ENCODE measurements at regions not wholly inside any gene's neighbourhood (a gene's known extent, or its start where the extent isn't known, plus 50 kb on each side); places are given as distances from the start of the nearest gene placed in this dataset.

DNA sequence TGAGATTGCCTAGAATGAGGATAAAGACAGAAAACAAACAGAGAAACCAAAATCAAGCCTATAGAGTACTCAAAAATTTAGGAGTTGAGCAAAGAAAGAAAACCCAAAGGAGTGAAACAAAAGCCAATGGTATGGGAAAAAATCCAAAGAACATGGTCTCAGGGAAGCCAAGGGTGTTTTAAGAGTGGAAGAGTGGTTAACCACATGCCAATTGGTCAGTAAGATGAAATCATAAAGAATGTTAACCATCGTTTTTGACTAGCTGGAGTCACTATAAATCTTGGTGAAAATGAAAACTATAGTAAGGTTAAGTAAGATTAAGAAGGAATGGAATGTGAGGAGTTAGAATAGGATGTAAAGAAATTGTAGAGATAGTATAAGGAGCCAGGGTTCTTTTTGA, 64.7 kb upstream of the RPL34 start:
- DNase-seq (ENCODE audit: low spot score) (no peak), ATAC-seq (ENCODE audit: low FRiP score) (no peak)
- TF ChIP-seq, protein P1, sequence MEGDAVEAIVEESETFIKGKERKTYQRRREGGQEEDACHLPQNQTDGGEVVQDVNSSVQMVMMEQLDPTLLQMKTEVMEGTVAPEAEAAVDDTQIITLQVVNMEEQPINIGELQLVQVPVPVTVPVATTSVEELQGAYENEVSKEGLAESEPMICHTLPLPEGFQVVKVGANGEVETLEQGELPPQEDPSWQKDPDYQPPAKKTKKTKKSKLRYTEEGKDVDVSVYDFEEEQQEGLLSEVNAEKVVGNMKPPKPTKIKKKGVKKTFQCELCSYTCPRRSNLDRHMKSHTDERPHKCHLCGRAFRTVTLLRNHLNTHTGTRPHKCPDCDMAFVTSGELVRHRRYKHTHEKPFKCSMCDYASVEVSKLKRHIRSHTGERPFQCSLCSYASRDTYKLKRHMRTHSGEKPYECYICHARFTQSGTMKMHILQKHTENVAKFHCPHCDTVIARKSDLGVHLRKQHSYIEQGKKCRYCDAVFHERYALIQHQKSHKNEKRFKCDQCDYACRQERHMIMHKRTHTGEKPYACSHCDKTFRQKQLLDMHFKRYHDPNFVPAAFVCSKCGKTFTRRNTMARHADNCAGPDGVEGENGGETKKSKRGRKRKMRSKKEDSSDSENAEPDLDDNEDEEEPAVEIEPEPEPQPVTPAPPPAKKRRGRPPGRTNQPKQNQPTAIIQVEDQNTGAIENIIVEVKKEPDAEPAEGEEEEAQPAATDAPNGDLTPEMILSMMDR (IDR thresholded peaks at IDR 0.05), result no peak

DNA sequence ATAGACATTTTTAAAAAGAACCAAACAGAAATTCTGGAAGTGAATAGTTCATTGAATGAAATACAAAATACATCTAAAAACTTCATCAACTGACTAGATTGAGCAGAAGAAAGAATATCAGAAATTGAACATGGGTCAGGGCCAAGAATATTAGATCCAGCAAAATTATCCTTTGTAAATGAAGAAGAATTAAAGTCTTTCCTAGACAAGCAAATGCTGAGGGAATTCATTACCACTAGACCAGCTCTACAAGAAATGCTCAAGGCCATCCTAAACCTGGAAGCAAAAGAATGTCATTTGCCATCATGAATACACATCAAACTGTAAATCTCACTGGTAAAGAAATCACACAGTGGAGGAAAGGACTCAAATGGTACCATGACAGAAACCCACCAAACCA, 72.7 kb upstream of the RPL34 start:
- no peak for DNase-seq (ENCODE audit: low spot score)
- TF ChIP-seq, protein P1 (IDR thresholded peaks at IDR 0.05), result no peak
- ATAC-seq (ENCODE audit: low FRiP score), result no peak

DNA sequence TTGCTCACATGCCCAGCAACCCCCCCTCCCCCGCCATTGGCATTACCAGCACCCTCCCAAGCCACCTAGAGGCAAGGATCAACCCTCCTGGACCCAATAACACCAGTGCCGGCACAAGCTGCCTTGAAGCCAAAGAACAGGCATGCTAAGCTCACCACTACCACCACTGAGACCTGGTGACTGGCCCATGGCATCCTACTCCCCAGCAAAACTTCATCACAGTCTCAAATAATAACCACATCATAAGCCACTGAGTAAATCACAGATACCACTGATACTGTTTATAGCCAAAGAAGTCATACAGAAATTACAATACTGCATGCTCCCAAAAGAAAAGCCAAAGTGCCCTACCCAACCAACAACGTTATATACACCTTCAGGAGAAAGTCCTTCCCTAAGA, 73.6 kb upstream of the RPL34 start:
- no peak for ATAC-seq (ENCODE audit: low FRiP score)
- DNase-seq (ENCODE audit: low spot score), result no peak
- TF ChIP-seq, protein P1 (IDR thresholded peaks at IDR 0.05), result no peak

DNA sequence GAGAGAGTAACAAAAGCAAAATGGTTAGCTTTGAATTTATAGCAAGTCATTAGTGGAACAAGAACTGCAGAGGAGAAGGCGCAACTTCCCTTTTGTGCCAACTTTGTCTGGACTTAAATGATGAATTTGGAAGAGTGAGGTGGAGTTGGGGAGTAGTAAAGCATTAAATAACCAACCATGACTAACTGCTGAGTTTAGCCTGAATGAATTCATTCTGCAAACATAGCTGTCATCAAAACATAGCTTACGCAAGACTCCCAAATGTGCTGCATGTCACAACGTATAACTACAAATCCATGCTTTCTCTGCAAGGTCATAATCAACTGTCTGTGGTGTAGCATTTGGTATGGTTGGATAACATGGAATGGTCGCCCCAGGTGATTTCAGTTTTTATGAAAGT, 75.9 kb upstream of the RPL34 start:
- TF ChIP-seq, protein P1 (IDR thresholded peaks at IDR 0.05), result no peak
- DNase-seq (ENCODE audit: low spot score) (no peak), ATAC-seq (ENCODE audit: low FRiP score) (no peak)

DNA sequence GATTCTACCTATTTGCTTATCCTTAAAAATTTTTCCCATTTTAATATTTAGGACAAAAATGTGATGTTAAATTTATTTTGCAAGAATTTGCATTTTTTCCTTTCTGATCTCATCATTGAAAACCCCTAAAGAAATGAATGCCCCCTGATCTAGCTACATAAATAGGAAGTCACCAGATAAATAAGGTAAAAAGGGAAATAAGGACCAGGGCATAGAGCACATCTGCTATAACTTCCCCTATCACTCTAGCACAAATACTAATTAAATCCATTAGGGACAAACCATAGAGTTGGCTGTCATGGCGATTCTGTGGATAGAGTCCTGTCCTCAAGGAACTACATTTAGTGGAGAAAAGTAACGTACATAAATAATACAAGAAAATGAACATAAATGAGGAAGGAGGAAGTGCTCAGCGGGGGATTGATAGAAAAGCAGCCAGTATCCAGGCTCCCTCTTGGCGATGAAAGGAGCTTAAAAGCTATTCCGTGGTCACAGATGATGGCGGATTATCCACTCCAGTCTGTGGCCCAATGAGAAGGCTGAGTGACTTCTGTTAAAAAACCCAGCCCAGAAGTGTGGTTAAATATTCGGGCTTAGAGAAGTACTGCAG, 76.9 kb upstream of the RPL34 start:
- TF ChIP-seq, protein P1 (IDR thresholded peaks at IDR 0.05), result no peak
- ATAC-seq (ENCODE audit: low FRiP score), result no peak
- DNase-seq (ENCODE audit: low spot score), result no peak

DNA sequence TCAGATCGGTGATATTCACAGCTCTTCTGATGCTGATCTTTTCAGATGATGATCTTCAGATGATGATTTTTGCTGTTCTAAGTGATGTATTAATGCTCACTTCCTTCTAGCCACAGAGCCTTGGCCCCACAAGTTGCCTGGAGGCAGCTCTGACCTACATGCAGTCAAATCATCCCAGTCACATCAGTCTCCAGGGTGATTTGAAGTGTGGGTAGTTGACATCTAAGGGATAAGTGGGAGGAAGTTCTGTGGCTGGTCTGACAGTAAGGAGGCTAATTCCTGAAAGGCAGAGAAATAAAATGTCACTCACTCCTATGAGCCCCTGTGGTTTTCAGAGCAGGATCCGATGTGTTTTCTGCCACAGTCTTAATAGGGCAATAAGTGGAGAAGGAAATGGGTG, 79.8 kb upstream of the RPL34 start:
- TF ChIP-seq, protein P1 (IDR thresholded peaks at IDR 0.05), result no peak

DNA sequence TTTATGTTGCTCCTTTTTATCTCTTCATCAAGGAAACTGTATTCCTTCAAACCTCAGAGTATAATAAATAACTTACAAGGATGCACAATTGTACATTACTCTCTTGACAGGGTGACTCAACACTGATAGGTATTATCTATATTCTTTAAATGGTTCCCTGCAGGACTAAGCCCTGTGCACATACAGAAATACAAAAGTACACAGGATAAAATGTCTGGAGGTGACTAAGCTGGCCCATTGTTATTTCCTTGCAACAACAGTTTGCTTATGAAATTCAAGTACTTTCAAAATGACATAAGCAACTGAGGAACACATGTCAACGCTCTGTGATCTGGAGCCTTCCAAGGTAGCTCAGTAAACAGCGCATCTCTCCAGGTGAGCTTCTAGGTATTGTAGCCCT, 83.8 kb upstream of the RPL34 start:
- DNase-seq (ENCODE audit: low spot score) (no peak), ATAC-seq (ENCODE audit: low FRiP score) (no peak)
- TF ChIP-seq, protein P1 (IDR thresholded peaks at IDR 0.05), result no peak

More for the DNA sequence above, 79.8 kb upstream of the RPL34 start:
- no peak for DNase-seq (ENCODE audit: low spot score)
- ATAC-seq (ENCODE audit: low FRiP score), result no peak

All from omental fat pad (tissue), 3 donors.